ENCODE measurements at regions not wholly inside any gene's neighbourhood (a gene's known extent, or its start where the extent isn't known, plus 50 kb on each side); places are given as distances from the start of the nearest gene placed in this dataset.
"Not testable (repeated sequence)": the region's sequence is repeated elsewhere in the genome, so short reads cannot be mapped to it uniquely, and the experiment has no call there.

DNA sequence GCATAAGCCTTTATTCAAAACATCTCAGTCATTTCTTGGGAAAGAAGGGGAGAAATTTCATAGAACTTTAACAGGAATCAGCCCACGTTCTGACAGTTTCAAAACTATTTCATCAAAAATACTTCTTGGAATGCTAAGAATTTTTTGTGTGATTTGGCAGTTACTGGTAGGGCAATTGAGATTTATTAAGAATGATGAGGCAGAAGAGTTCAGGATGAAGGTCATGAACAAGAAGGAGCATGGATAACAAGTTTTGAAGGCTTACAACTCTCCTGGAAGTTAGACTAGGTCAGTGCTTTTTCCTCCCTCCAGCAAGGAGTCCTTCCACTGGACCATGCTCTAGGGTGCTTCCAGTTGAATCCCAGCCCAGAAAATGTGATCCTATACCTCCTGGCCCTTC is 569.9 kb downstream of the ANKRD7 start:
- no peak for DNase-seq (ENCODE audit: low read depth)

DNA sequence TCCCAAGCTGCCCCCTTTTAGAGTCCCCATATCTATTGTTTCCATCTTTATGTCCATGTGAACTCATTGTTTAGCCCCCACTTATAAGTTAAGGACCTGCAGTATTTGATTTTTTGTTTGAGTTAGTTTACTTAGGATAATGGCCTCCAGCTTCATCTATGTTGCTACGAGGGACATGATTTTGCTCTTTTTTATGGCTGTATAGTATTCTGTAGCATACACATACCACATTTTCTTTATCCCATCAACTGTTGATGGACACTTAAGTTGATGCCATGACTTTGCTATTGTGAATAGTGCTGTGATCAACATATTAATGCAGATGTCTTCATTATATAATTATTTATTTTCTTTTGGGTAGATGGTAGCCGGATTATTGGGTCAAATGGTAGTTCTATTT is 576.9 kb downstream of the ANKRD7 start:
- no peak for DNase-seq (ENCODE audit: low read depth)

DNA sequence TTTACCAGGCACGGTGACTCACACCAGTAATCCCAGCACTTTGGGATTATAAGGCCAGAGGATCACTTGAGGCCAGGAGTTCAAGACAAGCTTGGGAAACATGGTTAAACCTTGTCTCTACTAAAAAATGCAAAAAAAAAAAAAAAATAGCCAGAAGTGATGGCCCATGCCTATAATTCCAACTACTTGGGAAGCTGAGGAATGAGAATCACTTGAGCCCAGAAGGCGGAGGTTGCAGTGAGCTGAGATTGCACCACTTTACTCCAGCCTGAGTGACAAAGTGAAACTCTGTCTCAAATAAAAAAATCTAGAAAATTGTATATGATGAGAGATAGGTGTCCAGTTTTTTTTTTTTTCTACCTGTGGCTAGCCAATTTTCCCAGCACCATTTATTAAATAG is 578.2 kb downstream of the ANKRD7 start:
- no peak for DNase-seq (ENCODE audit: low read depth)

DNA sequence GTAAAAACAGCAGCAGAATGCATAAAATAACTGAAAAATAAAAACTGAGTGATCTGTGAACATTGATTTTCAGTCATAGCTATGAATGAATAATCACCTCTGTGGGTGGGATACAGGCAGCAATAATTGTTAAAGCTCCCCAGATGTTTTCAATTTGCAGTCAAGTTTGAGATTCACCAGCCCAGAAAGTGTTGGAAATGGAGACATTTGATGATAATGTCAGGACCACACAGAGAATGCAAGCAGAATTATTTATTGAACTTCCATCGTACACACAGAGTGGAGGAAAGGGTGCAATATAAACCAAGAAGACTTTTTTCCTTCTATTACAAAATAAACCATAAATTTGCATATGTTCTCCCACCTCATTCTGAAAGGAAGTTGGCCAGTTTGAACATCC is 601.7 kb downstream of the ANKRD7 start:
- DNase-seq (ENCODE audit: low read depth) = no peak

DNA sequence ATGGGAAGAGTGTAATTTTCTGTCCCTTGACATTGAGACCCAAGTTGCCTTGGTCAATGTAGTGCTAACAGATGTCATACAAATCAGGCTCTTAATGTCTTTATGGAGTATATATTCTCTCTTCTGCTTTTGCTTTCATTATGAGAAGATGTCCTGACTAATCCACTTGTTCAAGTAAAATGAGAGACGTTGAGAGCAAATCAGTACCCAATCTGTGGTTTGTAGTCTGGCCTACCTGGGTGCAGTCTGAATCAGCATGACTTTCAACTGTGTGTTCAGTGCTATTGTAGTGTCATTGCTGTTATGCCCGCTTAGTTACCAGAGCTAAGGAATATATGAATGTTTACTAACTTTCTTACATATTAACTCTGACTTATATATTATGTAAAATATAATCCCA is 612.4 kb downstream of the ANKRD7 start:
- no peak for DNase-seq (ENCODE audit: low read depth)

DNA sequence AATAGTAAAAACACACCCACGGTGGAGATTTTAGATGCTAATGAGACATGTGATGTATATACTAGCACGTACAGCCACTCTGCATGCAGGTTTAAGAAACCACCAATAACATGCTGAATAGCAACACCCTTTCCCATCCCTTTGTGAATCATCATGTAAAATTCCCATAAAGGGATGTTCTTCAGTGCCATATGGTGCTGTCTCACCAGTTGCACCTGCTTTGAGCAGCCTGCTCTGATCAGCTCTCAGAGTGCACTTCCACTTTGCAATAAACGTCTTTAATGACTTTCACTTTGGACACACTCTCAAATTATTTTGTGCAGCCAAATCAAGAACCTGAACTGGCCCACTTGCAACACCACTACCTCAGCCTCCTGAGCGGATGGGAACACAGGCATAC is 615.0 kb downstream of the ANKRD7 start:
- no peak for DNase-seq (ENCODE audit: low read depth)

DNA sequence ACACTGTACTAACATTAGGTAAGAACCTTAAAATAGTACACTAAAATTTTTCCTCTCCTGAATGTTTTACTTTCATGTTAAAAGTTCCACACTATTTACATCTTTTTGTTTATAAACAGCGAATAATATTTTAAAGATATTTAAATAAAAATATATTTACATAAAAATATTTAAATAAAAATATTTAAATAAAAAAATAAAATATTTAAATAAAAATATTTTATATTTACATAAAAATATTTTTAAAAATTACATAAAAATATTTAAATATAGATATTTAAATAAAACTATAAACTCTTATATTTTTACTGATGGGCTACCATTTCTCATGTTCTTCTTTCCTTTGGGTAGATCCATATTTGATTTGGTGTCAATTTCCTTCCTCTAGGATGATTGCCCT is 619.0 kb downstream of the ANKRD7 start:
- no peak for DNase-seq (ENCODE audit: low read depth)

DNA sequence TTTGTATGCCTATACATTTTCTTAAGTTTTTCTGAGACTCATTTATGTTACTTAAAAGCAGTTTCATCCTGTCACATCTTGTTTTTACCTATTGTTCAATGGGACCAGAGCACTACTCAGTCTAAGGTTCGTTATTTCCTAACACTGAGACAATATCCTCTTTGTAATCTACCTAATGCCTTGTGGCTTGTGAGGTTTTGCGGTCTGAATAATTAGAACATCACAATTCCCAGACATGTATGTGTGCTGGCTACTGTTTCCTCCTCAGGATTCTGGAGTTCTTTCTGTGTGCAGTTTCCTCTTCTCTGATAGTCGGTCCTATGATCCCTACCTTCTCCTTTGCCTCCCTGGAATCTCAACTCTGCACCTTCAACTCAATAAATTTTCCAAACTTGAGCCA is 620.2 kb downstream of the ANKRD7 start:
- no peak for DNase-seq (ENCODE audit: low read depth)

DNA sequence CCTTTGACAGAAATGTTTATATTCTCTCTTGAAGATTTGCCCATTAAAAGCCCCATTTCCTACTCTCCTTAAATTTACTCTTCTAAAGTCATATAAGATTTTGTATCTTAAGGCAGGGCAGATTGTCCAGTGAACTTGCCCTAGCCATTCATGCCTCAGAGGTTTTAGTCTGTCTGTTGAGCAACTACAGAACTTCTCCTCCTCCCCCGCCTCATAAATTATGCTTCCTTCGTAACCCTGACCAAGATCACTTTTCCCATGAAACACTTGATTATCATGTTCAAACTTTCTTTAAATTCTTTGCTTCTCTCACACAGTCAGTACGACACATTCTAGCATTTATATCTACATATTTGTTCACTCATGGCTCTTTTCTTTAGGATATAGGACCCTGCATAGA is 621.3 kb downstream of the ANKRD7 start:
- no peak for DNase-seq (ENCODE audit: low read depth)

DNA sequence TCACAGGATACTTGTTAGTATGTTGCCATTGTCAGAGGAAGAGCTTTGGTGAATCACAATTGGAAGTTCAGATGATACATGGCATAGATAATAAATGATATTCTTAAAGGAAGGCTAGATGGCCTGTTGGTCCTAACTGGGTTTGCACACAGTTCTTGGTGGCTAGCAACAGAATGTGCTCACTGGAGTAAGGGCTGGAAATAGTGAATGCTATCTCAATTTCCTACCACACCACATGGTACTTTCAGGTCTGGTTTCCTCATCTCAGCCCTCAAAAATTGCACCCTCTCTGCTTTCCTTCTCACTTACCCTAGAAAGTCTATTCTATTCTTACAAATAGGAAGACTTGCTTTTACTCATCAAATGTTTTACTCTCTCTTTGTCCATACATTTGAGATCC is 622.5 kb downstream of the ANKRD7 start:
- DNase-seq (ENCODE audit: low read depth) = no peak

DNA sequence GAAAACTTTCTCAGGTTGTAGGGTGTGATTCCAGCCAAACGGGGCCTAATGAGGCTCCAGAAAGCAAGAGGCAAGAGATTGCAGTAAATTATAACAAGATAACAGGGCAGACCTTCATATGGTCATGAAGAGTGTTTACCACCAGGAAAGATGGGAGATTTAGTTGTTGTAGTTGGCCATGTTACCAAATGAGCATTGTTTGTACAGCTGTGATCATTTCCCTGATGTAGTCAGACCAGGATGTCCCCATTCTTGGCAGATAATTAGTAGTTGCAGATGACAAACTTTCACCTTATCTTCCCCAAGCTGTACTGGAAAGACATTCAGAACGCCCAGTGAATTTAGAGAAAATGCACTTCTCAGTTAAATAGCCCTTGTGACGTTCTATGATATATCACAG is 630.8 kb downstream of the ANKRD7 start:
- DNase-seq (ENCODE audit: low read depth) = no peak

DNA sequence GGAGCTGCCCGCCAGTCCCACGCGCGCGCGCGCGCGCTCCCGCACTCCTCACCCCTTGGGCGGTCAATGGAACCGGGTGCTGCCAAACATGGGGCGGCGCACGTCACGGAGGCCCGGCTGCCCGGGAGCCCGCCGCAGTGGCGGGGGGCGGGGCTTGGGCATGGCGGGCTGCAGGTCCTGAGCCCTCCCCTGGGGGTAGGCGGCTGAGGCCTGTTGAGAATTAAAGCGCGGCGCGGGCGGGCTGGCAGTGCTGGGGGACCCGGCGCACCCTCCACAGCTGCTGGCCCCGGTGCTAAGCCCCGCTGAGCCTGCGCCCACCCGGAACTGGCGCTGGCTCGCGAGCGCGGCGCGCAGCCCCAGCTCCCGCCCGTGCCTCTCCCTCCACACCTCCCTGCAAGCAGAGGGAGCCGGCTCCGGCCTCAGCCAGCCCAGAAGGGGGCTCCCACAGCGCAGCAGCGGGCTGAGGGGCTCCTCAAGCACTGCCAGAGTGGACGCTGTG is 634.2 kb downstream of the ANKRD7 start:
- no peak for DNase-seq (ENCODE audit: low read depth)

DNA sequence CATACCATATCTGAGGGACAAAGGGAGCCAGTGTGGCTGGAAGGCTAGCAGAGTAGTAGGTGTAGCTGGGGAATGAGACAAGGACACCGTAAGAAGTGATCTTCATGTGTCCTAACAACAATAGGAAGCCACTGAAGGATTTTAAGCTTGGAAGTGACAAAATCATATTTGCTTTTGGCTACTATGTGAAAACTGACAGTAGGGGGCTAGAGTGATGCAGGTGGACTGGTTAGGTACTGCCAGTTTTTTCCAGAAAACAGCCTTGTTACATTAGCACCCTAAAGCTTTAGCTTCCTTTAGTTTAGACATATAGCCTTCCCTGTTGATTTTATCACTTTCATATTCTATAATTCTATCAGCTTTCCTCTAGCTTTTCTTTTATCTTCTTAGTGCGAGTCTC is 637.1 kb downstream of the ANKRD7 start:
- no peak for DNase-seq (ENCODE audit: low read depth)

DNA sequence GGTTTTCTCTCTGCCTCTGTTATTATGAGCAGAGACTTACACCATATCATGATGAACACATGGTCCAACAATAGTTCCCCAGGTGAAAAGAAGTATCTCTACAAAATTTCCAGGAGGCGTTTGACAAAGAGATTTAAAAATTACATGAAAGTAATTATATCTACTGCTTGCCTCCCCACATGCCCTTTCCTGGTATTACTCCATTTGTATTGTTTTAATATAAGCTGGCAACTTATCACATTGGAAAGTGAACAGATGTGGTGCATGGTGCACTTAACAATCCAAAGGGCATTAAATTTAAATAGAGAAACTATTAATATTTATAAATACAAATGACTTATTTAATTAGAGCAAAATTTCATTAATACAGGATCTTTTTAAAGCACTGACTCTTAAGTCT is 638.2 kb downstream of the ANKRD7 start:
- DNase-seq (ENCODE audit: low read depth) = no peak

DNA sequence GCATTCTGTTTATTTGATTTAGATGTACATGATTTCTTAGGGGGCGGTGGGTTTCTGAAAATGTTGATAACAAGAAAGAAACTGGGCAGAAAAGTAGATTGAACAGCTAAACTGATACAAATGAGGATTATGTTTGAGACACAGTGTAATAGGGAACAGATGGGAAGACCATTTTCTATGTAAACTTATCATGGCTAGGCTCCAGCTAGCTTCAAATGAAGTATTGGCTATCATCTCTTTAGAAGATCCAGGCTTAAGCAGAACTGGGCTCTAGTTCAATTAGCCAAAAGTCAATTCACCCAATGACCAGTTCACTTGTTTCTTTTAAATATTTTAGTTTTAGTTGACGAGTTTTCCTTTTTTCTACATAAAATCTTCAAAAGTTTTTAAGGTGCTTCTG is 639.5 kb downstream of the ANKRD7 start:
- DNase-seq (ENCODE audit: low read depth) = no peak

DNA sequence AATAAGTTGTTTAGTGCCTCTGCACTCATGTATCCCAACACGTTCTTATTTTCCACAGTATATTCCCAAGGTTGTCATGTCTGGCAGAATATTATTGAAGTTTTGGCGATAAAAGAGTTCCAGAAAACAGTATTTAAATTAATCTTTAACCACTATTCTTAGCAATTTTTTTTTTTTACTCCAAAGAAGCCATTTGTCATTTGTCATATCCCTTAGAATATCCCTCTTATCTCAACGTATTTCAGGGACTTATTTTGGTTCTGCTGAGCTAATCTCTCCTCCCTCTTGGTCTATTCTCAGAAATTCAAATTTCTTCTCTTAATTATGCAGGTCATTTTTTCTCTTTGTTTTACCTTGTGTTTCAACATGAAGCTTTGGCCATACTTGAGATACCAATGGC is 643.4 kb downstream of the ANKRD7 start:
- DNase-seq (ENCODE audit: low read depth) = no peak

DNA sequence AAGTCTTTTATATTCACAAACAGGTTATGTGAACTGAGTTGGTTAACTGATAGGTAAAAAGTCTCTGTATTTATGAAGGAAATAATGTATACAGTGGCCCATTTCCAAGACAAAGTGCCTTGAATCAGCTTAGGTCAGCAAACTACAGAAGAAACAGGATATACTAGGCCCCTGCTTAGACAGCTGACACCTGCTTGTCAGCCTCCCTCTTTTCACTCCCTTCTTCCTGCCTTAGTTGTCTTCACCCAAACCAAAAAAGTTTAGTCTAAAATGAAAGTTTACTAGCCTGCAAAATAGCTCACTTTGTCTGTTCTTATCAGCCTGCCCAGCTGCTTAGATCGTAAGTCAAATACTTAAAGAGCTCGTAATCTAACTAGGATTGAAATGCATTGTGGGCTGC is 644.6 kb downstream of the ANKRD7 start:
- DNase-seq (ENCODE audit: low read depth) = not testable (repeated sequence)

DNA sequence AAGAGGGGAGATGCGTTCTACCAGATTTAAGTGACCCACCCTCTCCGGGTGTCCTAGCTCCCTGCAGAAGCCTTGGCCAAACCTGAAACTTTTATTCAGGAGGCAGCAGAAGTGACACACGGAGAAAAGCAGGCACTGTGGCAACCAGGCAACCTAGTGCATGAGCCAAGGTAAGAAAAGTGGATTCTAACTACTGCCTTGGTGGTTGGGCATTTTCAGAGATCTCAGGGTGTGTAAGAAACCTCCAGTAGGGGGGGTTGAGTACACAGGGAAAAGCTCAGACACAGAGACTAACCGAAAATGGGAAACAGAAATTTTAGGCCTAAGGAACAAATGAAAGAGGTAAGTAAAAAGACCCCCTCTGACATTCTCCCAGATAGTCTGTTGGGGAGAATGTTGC is 645.7 kb downstream of the ANKRD7 start:
- DNase-seq (ENCODE audit: low read depth) = no peak

DNA sequence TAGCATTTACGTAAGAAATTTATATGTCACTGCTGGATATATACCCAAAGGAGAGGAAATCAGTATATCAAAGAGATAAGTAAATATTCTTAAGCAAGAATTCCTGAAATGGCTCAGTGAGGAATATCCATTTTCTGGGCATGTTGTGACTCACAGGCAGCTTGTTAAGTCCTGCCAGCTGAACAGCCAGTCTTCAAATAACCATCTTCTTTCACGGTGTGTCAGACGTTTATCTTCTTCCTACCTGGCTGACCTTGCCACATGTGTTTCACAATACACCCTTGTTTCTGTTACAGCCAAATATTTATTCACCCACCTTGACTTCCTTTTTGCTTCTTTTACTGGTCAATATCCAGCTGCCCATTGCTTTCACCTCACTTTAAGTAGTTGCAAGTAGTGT is 648.1 kb downstream of the ANKRD7 start:
- no peak for DNase-seq (ENCODE audit: low read depth)

DNA sequence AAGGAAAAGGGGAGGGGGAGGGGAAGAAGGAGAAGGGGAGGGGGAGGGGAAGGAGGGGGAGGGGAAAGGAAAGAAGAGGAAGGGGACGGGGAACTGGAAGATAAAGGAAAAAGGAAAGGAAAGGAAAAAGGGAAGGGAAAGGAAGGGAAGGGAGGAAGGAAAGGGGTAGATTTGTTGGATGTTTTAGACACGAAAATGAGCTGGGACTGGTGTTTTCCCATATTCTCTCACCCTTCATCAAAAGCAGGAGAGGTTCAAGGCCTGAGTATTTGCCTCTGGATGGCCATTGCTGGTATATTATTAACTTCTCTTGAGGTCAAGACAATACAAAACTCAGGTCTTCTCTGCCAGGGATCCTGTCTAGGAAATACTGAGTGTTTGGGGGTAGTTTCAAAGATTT is 652.7 kb downstream of the ANKRD7 start:
- no peak for DNase-seq (ENCODE audit: low read depth)

DNA sequence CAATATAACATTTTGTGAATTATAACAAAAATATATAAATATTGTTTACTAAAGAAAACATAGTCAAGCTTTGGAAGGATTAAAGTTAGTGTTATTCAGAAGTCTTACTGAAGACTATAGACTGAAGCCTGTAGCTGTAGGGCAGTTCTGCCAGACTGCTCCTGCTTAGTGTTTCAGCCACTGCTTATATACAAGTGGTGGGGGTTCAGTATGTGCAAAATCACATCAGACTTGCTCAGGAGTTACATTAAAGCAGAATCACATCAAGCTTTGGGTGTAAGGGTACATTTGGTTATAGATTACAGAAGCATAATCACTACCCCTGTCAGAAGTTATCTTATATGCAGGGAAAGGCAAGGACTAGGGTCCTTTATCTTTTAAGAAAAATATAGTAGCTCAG is 653.8 kb downstream of the ANKRD7 start:
- DNase-seq (ENCODE audit: low read depth) = no peak

DNA sequence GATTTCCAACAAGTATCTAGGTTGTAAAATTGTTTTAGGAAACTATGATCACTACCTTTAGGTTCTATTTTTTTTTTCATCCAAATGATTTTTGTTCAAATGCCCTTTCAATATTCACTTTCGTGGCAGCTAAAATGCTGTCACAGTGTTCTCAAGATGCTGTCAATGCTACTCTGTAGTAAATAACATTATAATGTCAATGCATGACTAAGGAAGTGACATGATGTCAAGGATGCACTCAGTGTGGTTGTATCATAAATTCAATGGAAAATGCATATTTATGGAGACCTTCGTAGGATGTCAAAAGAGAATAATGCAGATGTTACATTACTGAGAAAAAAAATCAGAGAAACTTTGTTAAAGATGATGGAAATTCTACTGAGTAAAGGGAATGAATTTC is 673.8 kb downstream of the ANKRD7 start:
- DNase-seq (ENCODE audit: low read depth) = no peak

DNA sequence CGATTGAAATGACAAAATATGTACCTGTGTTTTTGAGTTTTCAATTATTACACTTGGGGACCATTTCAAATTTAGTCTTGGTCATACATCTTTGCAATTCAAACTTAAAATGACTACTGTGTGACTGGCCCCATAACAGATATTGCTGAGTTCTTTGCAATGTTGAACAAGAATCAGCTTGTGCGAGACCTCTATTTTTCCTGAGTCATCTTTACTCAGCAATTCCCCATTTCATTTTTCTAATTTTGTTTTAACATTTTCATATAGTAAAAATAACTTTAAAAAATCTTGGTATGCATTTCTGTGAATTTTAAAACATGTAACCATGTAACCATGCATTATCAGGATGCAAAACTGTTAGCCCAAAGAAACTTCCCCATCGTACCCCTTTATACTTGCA is 678.1 kb downstream of the ANKRD7 start:
- DNase-seq (ENCODE audit: low read depth) = no peak

DNA sequence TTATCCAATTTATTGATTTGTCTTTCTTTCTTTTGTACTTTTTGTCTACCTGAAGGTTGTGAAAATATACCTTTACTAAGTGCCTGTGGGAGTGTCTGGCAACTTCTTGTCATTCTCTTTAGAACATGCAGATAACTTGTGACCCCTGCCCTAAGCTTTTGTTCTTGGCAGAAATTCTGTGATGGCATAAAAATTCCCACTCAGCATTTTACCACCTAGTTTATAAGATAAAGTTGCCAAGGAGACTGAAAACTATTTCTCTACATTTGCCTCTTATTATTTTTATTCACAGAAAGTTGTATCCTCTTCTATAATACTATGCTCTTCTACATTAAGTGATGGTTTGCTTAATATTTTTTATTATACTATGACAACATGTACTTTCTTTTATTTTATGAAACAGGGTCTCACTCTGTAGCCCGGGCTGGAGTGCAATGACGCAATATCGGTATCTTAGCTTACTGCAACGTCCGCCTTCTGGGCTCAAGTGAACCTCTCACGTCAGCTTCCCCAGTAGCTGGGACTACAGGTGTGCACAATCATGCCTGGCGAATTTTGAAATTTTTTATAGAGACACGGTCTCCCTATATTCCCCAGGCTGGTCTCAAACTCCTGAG is 683.5 kb downstream of the ANKRD7 start:
- no peak for DNase-seq (ENCODE audit: low read depth)
